ENCODE measurements at regions not wholly inside any gene's neighbourhood (a gene's known extent, or its start where the extent isn't known, plus 50 kb on each side); places are given as distances from the start of the nearest gene placed in this dataset.
A peak's percentile ranks its signal among the peaks of the same experiment; 100 is the strongest.

DNA sequence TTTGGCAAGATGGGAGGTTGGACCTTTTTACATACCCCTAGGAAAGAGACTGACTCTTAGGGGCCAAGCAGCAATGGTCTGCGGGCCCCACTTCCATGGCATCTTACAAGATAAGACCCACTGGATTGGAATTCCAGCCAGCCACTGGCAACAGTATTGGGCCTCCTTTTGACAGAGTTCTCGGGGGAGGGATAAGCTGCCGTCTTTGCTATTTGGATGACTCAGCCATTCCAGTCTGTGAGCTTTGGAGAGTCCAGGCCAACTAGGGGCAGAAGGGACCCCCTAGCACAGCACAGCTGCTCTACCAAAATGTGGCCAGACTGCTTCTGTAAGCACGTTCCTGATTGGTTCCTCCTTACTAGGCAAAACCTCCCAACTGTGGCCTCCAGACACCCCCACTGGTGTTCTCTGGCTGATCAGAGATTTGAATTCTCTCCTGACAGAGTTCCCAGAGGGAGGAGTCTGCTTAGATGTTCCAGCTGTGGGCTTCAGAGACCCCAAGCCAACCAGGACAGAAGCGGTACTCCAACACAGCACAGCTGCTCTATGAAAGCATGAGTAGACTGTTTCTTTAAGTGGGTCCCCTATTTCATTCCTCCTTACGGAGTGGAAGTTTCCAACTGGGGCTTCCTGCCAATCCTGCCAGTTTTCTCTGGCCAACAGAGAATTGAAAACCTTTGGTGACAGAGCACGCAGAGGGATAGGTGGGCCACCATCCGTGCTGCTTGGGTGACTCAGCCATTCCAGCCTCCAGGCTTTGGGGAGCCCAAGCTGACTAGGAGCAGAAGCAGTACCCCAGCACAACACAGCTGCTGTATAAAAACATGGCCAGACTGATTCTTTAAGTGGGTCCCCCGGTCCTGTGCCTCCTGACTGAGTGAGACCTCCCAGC, 672.1 kb upstream of the RIOK2 start:
- DNase-seq, result no peak

GRCh38 chr5:97874491-97874890, 691.4 kb upstream of the RIOK2 start:
- DNase-seq, result no peak

- DNase-seq, result no peak
Observed at GRCh38 chr5:97876272-97876671, 693.2 kb upstream of the RIOK2 start.

GRCh38 chr5:97877588-97877987, 694.5 kb upstream of the RIOK2 start:
- no peak for DNase-seq

DNA sequence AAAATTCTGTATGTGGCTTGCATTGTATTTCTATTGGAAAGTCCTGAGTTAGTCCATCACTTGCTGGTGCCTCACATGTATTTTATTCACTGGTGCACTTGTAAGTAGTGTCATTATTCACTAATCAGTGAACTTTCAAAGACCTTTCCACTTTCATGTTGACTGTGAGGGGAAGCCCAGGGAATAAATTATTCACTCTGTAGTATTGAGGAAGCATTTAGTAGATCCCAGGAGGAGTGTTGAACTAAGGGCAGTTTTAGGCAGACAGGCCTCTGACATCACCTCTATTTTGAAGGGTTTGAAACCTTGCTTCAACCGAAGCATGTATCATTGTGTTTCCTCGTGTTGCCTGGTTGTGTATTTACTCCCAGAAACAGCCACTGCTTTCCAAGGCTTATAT, 705.4 kb upstream of the RIOK2 start:
- no peak for DNase-seq

DNA sequence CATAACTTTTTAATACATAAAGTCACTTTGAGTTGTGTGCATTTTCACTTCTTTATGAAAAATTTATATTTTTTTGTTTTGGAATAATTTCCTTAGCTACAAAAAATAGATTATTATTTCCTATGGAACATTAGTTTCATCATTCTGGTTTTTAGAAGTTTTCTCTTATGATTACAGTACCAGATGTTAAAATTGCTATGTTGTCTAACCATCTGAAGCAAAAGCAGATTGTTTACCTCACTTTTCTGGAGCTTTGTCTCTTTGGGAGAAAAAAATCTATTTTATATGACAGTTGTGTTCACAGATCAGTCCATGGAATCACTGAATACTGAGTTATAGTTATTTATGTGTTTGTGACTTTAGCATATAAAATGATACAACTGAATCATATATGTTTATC, 708.9 kb upstream of the RIOK2 start:
- DNase-seq, result no peak

GRCh38 chr5:97903742-97904141, 720.7 kb upstream of the RIOK2 start:
- no peak for DNase-seq

DNA sequence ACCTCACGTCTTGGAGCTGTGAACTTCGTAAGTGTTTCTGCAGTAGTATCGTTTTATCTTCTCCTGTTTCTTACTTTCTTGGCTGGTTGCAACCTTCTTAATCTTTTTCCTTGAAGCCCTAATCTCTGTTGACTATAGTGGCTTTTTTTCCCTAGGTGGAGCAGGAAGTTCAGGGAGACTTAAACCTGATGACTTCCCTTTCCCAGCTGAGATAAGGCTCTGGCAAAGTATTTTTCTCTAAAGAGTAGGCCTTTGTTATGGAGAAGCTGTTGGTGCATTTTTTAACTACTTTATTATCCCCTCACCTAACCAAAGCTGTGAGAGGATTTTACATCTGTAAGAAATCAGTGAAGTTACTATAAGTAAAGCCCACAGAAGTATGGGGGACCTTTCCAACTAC, 723.1 kb upstream of the RIOK2 start:
- no peak for DNase-seq

DNA sequence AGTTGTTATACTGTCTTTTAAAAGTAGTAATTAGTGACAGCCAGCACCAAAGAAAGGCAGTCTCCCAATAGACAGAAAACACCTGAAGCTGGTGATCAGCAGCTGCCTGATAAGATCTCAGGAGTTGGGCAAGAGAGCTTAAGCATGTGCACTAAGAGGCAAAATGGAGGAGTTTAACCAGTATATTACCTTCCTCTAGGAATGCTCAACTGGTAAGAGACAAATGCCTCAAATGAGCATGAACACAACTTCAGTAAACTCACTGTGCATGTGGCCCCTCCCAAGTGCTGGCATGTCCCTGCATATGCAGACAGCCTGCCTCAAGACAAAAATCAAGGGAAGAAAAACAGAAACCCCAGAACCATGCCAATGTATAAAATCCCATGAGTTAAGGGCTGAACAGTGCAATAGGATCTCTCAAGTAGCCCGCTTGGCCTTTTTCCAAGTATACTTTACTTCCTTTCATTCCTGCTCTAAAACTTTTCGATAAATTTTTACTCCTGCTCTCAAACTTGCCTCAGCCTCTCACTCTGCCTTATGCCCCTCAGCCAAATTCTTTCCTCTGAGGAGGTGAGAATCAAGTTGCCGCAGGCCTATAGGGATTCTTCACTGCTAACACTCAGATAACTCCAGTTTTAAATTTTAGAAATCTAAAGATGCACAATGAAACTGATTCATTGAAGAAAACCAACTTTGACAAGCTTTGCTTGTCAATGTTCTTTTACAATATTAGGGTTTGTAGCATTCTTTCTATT, 724.8 kb upstream of the RIOK2 start:
- no peak for DNase-seq

- no peak for DNase-seq
Observed at GRCh38 chr5:97909541-97909940, 726.5 kb upstream of the RIOK2 start.

DNA sequence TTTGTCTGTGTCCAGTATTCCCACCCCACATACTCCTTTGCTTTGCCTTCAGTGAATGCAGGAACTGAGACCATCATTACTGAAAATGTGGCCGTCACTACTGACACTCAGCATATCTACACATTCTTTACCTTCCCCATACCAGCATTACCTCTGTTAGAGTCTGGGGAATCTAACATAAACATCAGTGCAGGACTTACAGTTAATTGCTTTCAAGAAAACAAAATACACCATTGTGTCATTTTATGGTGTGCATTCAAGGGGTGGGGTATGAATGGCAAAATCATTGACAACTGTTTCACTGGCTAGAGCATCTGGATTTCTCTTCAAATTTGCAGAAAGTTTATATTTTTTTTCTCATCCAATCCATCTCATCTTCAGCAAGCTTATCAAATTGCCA, 731.4 kb upstream of the RIOK2 start:
- DNase-seq, result no peak

DNA sequence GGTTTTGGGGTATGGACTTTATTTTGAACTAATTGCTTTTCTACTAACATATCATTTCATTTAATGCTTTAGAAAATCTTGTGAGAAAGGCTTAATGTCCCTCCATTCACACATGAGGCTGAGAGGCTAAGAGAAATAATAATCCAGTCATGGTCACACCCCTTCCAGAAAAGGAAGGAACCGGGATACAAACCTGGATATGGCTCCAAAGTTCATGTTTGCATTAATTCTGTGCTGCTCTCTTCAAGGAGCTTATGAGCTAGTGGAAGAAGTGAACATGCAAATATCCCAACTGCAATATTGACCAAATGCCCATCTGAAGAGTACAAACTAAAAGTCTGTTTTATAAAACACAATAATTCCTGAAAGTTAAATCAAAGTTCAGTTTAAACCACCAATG, 732.1 kb upstream of the RIOK2 start:
- DNase-seq, result peak; percentile 36

DNA sequence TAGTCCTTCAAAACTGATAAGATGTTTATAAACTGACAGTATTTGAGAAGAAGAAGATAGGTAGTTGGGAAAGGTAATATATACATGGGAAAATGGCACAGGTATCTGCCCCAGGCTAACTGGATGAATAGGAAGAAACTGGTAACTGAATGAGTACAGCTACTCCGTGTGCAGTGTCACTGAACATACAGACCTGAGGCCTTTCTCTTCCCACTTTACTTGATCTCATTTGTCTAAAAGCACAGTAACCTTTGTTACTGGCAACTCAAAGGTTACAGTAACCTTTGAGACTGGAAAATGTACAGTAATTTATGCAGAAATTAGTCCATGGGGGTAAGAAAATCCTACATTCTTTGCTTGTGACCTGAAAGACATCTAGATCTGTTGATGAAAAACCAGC, 735.0 kb upstream of the RIOK2 start:
- no peak for DNase-seq

DNA sequence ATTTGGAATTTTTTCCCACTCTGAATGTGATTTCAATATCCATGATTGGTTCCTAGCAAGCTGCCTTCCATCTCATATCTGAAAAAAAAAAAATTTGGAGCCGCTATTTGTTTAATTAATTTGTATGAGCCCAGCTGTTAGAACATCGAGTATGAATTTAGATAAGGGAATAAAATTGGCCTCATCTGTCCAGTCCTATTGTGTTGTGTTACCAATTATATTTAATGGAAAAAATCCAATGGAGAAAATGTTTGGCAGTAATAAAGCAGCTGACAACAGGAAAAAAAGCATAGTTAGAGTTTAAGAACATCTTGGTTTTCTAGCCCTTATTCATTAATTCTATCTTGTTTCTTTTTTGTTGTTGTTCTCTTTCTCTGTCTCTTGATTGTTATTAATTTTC, 735.6 kb upstream of the RIOK2 start:
- no peak for DNase-seq

DNA sequence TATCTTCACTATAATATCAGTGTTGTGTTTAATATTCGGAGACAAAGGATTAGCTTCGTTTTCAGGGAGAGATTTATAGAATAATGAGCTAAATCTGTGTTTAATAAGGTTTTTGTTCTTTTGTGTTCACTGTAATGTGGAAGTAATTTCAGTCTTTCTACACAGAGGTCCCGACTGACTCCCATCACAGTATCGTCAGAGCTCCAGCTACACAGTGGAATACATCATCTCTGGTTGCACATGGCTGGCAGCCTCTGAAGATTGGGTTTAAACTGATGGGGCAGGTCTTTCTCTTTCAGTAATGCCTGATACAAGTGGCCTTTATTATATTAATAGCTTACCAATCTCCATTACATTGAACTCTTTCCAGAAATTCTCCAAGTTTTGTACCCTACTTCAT, 736.7 kb upstream of the RIOK2 start:
- DNase-seq, result no peak

- DNase-seq, result no peak
Observed at GRCh38 chr5:97922776-97923175, 739.7 kb upstream of the RIOK2 start.

GRCh38 chr5:97923496-97923895, 740.4 kb upstream of the RIOK2 start:
- peak; percentile 31 for DNase-seq

DNA sequence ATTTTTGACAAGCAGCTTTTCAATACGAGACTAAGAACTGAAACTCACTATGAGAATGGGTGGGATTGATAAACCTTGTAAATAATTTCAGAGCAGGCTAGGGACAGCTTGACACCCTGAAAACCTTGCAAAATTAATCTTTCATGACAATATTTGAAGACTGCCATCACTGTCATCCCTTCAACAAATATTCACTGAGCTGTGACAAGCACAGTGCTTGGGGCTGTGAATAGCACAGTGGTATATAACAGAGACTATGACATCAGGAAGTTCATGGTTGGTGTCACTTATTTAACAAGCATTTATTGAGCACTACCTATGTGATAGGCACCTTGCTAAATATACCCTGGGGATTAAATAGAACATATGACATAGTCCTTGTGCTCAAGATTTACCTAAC, 741.0 kb upstream of the RIOK2 start:
- DNase-seq, result peak; percentile 53

GRCh38 chr5:97929383-97929782, 746.3 kb upstream of the RIOK2 start:
- no peak for DNase-seq

DNA sequence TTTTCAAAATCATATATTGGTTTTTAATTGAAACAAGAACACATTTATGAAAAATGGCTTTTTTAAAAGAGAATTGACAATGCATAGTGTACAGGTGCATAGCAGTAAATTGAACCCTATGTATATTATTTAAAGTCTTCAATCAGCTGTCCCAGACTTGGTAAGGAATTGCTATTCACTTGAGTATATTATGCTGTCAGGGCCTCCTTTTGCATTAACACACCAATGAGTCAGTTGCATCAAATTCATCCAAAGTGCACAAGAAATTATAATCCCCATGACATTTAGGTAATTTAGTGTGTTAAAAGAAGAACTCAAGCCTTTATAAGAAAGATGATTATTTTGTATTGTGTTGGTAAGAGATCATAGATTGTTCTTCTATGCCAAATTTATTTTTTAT, 748.8 kb upstream of the RIOK2 start:
- DNase-seq, result no peak

GRCh38 chr5:97936231-97936630, 753.2 kb upstream of the RIOK2 start:
- DNase-seq, result no peak

- no peak for DNase-seq
Observed at GRCh38 chr5:97937846-97938245, 754.8 kb upstream of the RIOK2 start.

DNA sequence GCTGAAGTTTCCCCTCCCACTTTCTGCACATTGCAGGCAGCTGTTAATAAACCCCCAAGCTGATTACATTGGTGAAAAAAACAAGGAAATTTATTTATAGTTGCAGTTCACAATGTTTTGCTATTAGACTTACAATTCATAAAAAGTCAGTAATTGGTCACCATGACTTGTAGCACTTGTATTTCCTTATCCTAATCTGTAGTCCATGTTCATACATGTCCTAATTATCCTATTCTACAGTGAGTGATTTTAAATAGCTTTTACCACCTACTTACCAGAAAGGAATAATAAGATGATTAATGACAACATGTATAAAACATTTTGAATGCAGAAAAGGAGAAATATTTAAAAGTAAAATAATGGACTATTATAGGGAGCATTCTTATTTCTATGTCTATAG, 760.0 kb upstream of the RIOK2 start:
- no peak for DNase-seq

DNA sequence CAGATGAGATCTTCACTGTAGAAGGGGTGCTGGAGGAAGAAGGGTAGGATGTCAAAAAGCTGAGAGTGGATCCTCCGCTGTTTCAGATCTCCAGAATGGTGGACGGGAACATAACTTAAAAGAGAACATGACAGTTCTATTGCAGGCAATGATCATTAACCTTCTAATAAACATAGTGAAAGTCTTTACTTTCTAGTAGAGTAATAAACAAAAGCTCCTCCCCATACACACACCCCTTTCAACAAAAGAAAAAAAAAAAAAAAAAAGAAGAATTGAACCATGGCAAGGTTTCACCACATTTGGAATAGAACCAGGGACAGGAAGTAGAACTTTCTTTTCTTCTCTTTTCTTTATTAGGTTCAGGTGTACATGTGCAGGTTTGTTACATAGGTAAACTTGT, 768.1 kb upstream of the RIOK2 start:
- DNase-seq, result no peak

DNA sequence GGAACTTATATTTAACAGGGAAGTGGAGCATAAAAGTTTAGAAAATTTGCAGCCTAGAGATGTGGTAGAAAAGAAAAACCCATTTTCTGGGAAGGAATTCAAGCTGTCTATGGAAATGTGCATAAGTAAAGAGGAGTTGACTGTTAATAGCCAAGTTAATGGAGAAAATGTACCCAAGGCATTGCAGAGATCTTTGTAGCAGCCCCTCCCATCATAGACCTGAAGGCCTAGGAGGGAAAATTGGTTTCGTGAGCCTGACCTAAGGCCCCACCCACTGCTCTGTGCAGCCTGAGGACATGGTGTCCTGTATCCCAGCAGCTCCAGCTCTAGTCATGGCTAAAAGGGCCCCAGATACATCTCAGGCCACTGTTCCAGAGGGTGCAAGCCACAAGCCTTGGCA, 772.4 kb upstream of the RIOK2 start:
- DNase-seq, result no peak
